ENCODE measurements at regions not wholly inside any gene's neighbourhood (a gene's known extent, or its start where the extent isn't known, plus 50 kb on each side); places are given as distances from the start of the nearest gene placed in this dataset.
"Not testable (repeated sequence)": the region's sequence is repeated elsewhere in the genome, so short reads cannot be mapped to it uniquely, and the experiment has no call there.

DNA sequence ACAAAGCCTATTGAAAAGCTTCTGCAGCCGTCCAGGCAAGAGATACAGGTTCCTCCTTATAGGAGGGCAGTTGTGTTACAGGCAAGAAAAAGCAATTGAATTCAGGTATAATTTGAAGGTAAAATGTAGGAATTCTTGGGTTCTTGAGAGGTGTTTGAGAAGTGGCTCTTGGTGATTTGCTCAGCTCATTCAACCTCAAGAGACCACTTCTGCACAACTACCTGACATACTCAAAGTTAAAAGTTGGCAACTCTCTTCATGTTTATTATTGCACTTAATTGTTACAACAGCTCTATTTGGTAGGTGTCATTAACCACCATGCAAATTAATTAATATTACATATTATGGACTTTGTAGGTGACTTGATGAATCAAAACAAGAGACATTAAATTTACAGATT lies 753.2 kb downstream of the ADCYAP1 start:
- no peak overlapping the region for H3K27ac ChIP-seq
- TF ChIP-seq CTCF (IDR thresholded peaks at IDR 0.05) (no peak), ZFX (IDR thresholded peaks at IDR 0.05; ENCODE audit: borderline replicate concordance) (no peak)

- H3K27ac ChIP-seq, result no peak overlapping the region
- TF ChIP-seq CTCF (IDR thresholded peaks at IDR 0.05) (no peak), ZFX (IDR thresholded peaks at IDR 0.05; ENCODE audit: borderline replicate concordance) (no peak)
Observed at GRCh38 chr18:1658908-1659566, 754.4 kb downstream of the ADCYAP1 start.

DNA sequence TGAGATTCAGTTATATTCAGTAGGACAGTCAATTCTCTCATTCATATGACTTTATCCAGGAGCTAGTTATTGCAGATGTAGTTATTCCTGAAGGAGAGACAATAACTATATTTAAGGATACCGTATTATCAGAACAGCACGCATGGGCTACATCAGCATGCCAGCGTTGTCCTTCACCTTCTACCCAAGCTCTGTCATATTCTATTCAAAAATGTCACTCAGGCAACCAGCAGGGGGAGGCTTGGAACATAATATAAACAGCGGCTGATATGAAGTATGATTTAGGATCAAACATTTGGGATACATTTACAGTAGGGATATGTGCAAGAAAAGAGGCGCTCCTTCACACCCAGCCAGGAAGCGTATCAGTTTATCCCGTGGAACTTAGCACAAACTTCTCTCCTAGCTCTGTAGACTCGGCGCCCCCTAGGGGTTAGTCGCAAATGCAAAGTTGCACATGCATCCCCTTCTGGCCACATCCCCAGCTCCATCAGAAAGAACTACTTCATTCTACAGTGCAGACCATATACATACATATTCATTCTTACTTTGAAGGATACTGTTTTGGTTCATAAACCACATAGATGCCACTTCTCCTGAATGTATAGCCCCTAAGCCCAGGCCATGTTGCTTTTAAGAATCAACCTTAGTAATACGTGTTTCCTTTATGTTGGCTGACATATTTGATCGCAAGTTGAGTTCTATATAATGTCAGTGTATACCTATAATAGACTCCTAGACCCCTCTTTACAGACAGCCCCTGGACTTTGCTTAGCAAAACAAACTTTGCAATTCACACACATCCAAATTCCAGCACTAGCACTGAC lies 759.4 kb downstream of the ADCYAP1 start:
- TF ChIP-seq CTCF (IDR thresholded peaks at IDR 0.05) (peak; percentile 90), ZFX (IDR thresholded peaks at IDR 0.05; ENCODE audit: borderline replicate concordance) (no peak)
- no peak overlapping the region for H3K27ac ChIP-seq

- H3K27ac ChIP-seq, result no peak overlapping the region
- TF ChIP-seq CTCF (IDR thresholded peaks at IDR 0.05) (no peak), ZFX (IDR thresholded peaks at IDR 0.05; ENCODE audit: borderline replicate concordance) (no peak)
Observed at GRCh38 chr18:1665079-1665478, 760.4 kb downstream of the ADCYAP1 start.

GRCh38 chr18:1668279-1668678 lies 763.6 kb downstream of the ADCYAP1 start:
- H3K27ac ChIP-seq, result no peak overlapping the region
- no peak for TF ChIP-seq CTCF (IDR thresholded peaks at IDR 0.05)

- not testable (repeated sequence) for H3K27ac ChIP-seq
Observed at GRCh38 chr18:1671710-1672109, 767.0 kb downstream of the ADCYAP1 start.

GRCh38 chr18:1676387-1676786 lies 771.7 kb downstream of the ADCYAP1 start:
- TF ChIP-seq CTCF (IDR thresholded peaks at IDR 0.05) (no peak), ZFX (IDR thresholded peaks at IDR 0.05; ENCODE audit: borderline replicate concordance) (no peak)
- no peak overlapping the region for H3K27ac ChIP-seq

Measured in 22Rv1 (cell line).